SU-DHL-6 (cell line): ENCODE measurements at regions not wholly inside any gene's neighbourhood (a gene's known extent, or its start where the extent isn't known, plus 50 kb on each side); places are given as distances from the start of the nearest gene placed in this dataset.

Source experiments
- CTCF ChIP-seq: fragments of 200-600 bp; sonication (generic); IDR thresholded peaks from one replicate; pipeline ENCODE4 v1.5.1; 2017; ENCODE audit warnings: antibody characterized with exemption, mild to moderate bottlenecking, low read length, moderate library complexity; ENCODE audit not compliant: insufficient read depth, poor library complexity, severe bottlenecking
- EZH2phosphoT487 ChIP-seq: fragments of 200-600 bp; sonication (generic), shearing (Covaris generic); conservative IDR thresholded peaks from 2 replicates; pipeline ENCODE4 v1.6.1; 2018; ENCODE audit warnings: mild to moderate bottlenecking, antibody characterized with exemption, low read length, moderate library complexity, mixed read lengths

GRCh38 chr5:100148239-100148638 lies 386.9 kb upstream of the FAM174A start:
- no peak for TF ChIP-seq CTCF
- no peak for TF ChIP-seq EZH2phosphoT487
